Ecto neural progenitor cell (in vitro differentiated cells): ENCODE measurements at regions not wholly inside any gene's neighbourhood (a gene's known extent, or its start where the extent isn't known, plus 50 kb on each side); places are given as distances from the start of the nearest gene placed in this dataset.
"Not testable (repeated sequence)": the region's sequence is repeated elsewhere in the genome, so short reads cannot be mapped to it uniquely, and the experiment has no call there.

Experiments
- DNase-seq: peaks from one replicate; pipeline ENCODE4 v3.0.0-alpha.2; 2018; ENCODE audit warnings: low spot score

GRCh38 chr17:77290759-77291558, 150.2 kb downstream of the SEC14L1 start:
- DNase-seq: not testable (repeated sequence)

- no peak for DNase-seq
Observed at GRCh38 chr17:77291591-77292386, 151.0 kb downstream of the SEC14L1 start.

- DNase-seq: no peak
Observed at GRCh38 chr17:77294761-77295160, 154.0 kb downstream of the SEC14L1 start.

GRCh38 chr17:77295241-77295853, 154.6 kb downstream of the SEC14L1 start:
- no peak for DNase-seq

GRCh38 chr17:77296769-77297409, 156.1 kb downstream of the SEC14L1 start:
- no peak for DNase-seq

- DNase-seq: no peak
Observed at GRCh38 chr17:77297693-77298666, 157.2 kb downstream of the SEC14L1 start.

- no peak for DNase-seq
Observed at GRCh38 chr17:77298811-77299210, 158.0 kb downstream of the SEC14L1 start.

GRCh38 chr17:77299256-77300015, 158.7 kb downstream of the SEC14L1 start:
- DNase-seq: no peak

- DNase-seq: no peak
Observed at GRCh38 chr17:77300016-77300686, 159.4 kb downstream of the SEC14L1 start.

- no peak for DNase-seq
Observed at GRCh38 chr17:77301694-77302266, 161.0 kb downstream of the SEC14L1 start.

GRCh38 chr17:77302682-77303081, 161.9 kb downstream of the SEC14L1 start:
- no peak for DNase-seq

- DNase-seq: no peak
Observed at GRCh38 chr17:77303620-77304019, 162.9 kb downstream of the SEC14L1 start.

GRCh38 chr17:77304051-77304745, 163.4 kb downstream of the SEC14L1 start:
- DNase-seq: no peak

GRCh38 chr17:77304746-77305473, 164.1 kb downstream of the SEC14L1 start:
- DNase-seq: no peak

GRCh38 chr17:77306048-77306789, 165.4 kb downstream of the SEC14L1 start:
- DNase-seq: no peak

- no peak for DNase-seq
Observed at GRCh38 chr17:77306790-77307478, 166.2 kb downstream of the SEC14L1 start.
